ENCODE measurements at regions not wholly inside any gene's neighbourhood (a gene's known extent, or its start where the extent isn't known, plus 50 kb on each side); places are given as distances from the start of the nearest gene placed in this dataset.

DNA sequence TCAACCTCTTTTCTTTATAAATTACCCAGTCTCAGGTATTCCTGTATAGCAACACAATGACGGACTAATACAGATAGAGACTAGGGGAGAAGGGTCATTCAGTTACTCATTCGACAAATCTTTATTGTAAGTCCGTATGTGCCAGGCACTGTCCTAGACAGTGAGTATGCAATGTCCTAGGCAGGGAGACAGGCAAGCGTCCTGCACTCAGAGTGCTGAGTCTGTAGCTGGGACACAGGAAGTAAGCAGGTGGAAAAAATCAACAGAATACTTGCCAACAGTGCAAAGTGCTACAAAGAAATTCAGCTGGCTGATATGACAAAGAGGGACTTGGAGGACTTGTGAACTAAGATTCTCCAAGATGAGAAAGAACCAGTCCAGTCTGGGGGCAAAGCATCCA, 92.2 kb upstream of the ZBTB40 start:
- TF ChIP-seq, protein P1, sequence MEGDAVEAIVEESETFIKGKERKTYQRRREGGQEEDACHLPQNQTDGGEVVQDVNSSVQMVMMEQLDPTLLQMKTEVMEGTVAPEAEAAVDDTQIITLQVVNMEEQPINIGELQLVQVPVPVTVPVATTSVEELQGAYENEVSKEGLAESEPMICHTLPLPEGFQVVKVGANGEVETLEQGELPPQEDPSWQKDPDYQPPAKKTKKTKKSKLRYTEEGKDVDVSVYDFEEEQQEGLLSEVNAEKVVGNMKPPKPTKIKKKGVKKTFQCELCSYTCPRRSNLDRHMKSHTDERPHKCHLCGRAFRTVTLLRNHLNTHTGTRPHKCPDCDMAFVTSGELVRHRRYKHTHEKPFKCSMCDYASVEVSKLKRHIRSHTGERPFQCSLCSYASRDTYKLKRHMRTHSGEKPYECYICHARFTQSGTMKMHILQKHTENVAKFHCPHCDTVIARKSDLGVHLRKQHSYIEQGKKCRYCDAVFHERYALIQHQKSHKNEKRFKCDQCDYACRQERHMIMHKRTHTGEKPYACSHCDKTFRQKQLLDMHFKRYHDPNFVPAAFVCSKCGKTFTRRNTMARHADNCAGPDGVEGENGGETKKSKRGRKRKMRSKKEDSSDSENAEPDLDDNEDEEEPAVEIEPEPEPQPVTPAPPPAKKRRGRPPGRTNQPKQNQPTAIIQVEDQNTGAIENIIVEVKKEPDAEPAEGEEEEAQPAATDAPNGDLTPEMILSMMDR (IDR thresholded peaks at IDR 0.05; ENCODE audit: insufficient read depth, low read depth, low read length) = no peak
- TF ChIP-seq EZH2 (IDR thresholded peaks at IDR 0.05; ENCODE audit: insufficient read depth, low read length) = no peak
- no peak for FAIRE-seq
- Mint-ChIP-seq H3K4me1 (ENCODE audit: low read depth, unreplicated experiment) (peaks cover 3% of the 10 kb centered on the region), H3K36me3 (ENCODE audit: low read depth, unreplicated experiment) (no peaks in the 10 kb centered on the region), H3K27ac (ENCODE audit: unreplicated experiment) (no peak overlapping the region), H3K4me3 (ENCODE audit: unreplicated experiment) (no peak overlapping the region), H3K27me3 (ENCODE audit: low read depth, unreplicated experiment) (peaks cover 69% of the 10 kb centered on the region), H3K9me3 (ENCODE audit: unreplicated experiment) (peaks cover 8% of the 10 kb centered on the region)
- Histone ChIP-seq H3K4me2 (ENCODE audit: low read length) (no peak overlapping the region), H3K36me3 (ENCODE audit: insufficient read depth, low read length) (no peaks in the 10 kb centered on the region), H3K9me3 (ENCODE audit: insufficient read depth, low read depth, low read length) (no peaks in the 10 kb centered on the region), H4K20me1 (ENCODE audit: insufficient read depth, low read length) (no peaks in the 10 kb centered on the region), H3K27ac (ENCODE audit: low read depth, low read length) (no peak overlapping the region), H3K4me3 (ENCODE audit: insufficient read depth, low read depth, low read length) (no peak overlapping the region), H3K9ac (ENCODE audit: low read length) (no peak overlapping the region), H3K4me1 (ENCODE audit: insufficient read depth, low read length) (no peaks in the 10 kb centered on the region), H2AFZ (ENCODE audit: low read depth, low read length) (no peak overlapping the region), H3K27me3 (ENCODE audit: insufficient read depth, low read length) (peaks cover 26% of the 10 kb centered on the region), H3K79me2 (ENCODE audit: insufficient read depth, low read length) (no peaks in the 10 kb centered on the region)
- DNase-seq (ENCODE audit: low read depth) = no peak

DNA sequence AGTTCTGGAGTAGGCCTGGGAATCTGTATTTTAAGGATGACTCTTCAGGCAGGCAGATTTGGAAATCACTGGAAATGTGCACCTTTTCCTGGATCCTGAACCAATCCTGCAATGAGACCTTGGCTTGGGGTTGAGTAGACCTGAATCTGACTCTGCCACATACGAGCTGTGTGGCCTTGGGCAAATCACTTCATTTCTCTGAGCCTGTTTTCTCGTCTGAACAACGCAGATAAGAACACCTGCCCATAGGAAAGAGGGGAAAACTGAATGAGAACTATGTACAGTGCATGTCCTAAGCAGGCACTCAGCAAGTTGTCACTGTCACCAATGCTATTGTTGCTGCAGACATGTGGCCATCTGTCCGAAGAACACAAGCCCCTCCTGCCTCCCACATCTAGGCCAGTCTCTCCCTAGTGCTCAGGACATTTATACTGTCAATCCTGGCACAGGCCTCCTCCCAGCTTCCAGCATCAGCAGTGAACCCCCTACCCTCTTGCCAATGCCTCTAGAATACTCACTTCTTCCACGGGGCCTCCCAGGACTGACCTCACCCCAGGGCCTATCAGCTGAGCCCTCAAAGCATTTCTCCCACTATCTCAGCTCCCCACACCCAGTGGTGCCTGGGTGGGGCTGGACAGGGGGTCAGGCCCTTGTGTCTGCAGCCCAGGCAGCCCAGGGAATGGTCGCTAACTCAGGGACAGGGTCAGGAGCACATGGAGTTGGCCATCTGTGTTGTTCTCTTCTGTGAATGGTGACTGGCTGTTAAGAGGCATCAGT, 88.8 kb upstream of the ZBTB40 start:
- H3K36me3 Mint-ChIP-seq (ENCODE audit: low read depth, unreplicated experiment) = peaks cover 4% of the 10 kb centered on the region
- Histone ChIP-seq H3K4me1 (ENCODE audit: insufficient read depth, low read length) (no peaks in the 10 kb centered on the region), H3K27me3 (ENCODE audit: insufficient read depth, low read length) (peaks cover 27% of the 10 kb centered on the region), H3K36me3 (ENCODE audit: insufficient read depth, low read length) (no peaks in the 10 kb centered on the region), H3K79me2 (ENCODE audit: insufficient read depth, low read length) (no peaks in the 10 kb centered on the region), H4K20me1 (ENCODE audit: insufficient read depth, low read length) (no peaks in the 10 kb centered on the region), H3K9me3 (ENCODE audit: insufficient read depth, low read depth, low read length) (no peaks in the 10 kb centered on the region), H3K4me2 (ENCODE audit: low read length) (no peak overlapping the region), H3K9ac (ENCODE audit: low read length) (no peak overlapping the region), H2AFZ (ENCODE audit: low read depth, low read length) (no peak overlapping the region), H3K4me3 (ENCODE audit: insufficient read depth, low read depth, low read length) (no peak overlapping the region), H3K27ac (ENCODE audit: low read depth, low read length) (no peak overlapping the region)
- H3K27ac Mint-ChIP-seq (ENCODE audit: unreplicated experiment) = no peak overlapping the region
- H3K27me3 Mint-ChIP-seq (ENCODE audit: low read depth, unreplicated experiment) = peaks cover 67% of the 10 kb centered on the region
- peaks cover 14% of the 10 kb centered on the region for H3K4me1 Mint-ChIP-seq (ENCODE audit: low read depth, unreplicated experiment)
- FAIRE-seq (no peak), DNase-seq (ENCODE audit: low read depth) (no peak)
- no peak overlapping the region for H3K4me3 Mint-ChIP-seq (ENCODE audit: unreplicated experiment)
- TF ChIP-seq, protein P1 (IDR thresholded peaks at IDR 0.05; ENCODE audit: insufficient read depth, low read depth, low read length) = no peak
- TF ChIP-seq EZH2 (IDR thresholded peaks at IDR 0.05; ENCODE audit: insufficient read depth, low read length) = no peak
- H3K9me3 Mint-ChIP-seq (ENCODE audit: unreplicated experiment) = peaks cover 8% of the 10 kb centered on the region
